SK-N-SH (cell line): ENCODE measurements at regions not wholly inside any gene's neighbourhood (a gene's known extent, or its start where the extent isn't known, plus 50 kb on each side); places are given as distances from the start of the nearest gene placed in this dataset.

Experiments used
- CHD2 ChIP-seq: fragments of 150-350 bp; IDR thresholded peaks from 2 replicates; pipeline ENCODE4 v1.6.1; 2018; ENCODE audit warnings: low read length; ENCODE audit not compliant: partially characterized antibody
- FOSL2 ChIP-seq: IDR thresholded peaks from 2 replicates; pipeline ENCODE4 v1.4.0; 2012; ENCODE audit warnings: low read depth, mild to moderate bottlenecking, moderate library complexity, borderline replicate concordance
- SIN3A ChIP-seq: IDR thresholded peaks from 2 replicates; pipeline ENCODE4 v1.6.1; 2012; ENCODE audit warnings: low read depth, mild to moderate bottlenecking, low read length, moderate library complexity, borderline replicate concordance
- TEAD4 ChIP-seq: IDR thresholded peaks from 2 replicates; pipeline ENCODE4 v1.4.0; 2012; ENCODE audit warnings: mild to moderate bottlenecking, borderline replicate concordance; ENCODE audit not compliant: insufficient read depth
- YY1 ChIP-seq: IDR thresholded peaks from 2 replicates; pipeline ENCODE4 v1.4.0; 2012; ENCODE audit warnings: low read depth, mild to moderate bottlenecking
- TF ChIP-seq, protein P1 (sequence below): fragments of 200-600 bp; sonication (generic); IDR thresholded peaks from 2 replicates; pipeline ENCODE4 v1.6.1; 2017; ENCODE audit warnings: antibody characterized with exemption, mild to moderate bottlenecking, moderate library complexity
- TF ChIP-seq, protein P2 (sequence below): IDR thresholded peaks from 2 replicates; pipeline ENCODE4 v1.6.1; 2012; ENCODE audit warnings: mild to moderate bottlenecking, low read depth, low read length, moderate library complexity
- TF ChIP-seq, protein P3 (sequence below): fragments of 150-350 bp; IDR thresholded peaks from 2 replicates; pipeline ENCODE4 v1.6.1; 2017; ENCODE audit warnings: antibody characterized with exemption, low read length, low read depth, borderline replicate concordance

DNA sequence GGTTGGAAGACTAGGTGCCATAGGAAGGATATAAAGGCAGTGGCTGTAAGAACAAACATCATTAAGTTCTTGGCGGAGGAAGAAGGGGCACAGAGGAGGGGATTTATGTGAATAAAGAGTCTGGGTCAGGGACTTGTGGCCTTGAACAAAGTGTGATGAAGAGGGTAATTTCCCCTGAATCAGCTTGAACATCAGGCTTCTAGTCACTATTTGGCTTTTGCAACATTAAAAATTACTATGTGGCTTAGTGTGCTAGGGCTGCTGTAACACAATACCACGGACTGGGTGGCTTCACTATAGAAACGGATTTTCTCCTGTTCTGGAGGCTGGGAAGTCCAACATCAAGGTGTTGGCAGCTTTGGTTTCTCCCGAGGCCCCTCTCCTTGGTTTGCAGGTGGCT lies 70.5 kb upstream of the CNIH3 start:
- no peak for TF ChIP-seq FOSL2
- no peak for TF ChIP-seq SIN3A
- TF ChIP-seq, protein P1, sequence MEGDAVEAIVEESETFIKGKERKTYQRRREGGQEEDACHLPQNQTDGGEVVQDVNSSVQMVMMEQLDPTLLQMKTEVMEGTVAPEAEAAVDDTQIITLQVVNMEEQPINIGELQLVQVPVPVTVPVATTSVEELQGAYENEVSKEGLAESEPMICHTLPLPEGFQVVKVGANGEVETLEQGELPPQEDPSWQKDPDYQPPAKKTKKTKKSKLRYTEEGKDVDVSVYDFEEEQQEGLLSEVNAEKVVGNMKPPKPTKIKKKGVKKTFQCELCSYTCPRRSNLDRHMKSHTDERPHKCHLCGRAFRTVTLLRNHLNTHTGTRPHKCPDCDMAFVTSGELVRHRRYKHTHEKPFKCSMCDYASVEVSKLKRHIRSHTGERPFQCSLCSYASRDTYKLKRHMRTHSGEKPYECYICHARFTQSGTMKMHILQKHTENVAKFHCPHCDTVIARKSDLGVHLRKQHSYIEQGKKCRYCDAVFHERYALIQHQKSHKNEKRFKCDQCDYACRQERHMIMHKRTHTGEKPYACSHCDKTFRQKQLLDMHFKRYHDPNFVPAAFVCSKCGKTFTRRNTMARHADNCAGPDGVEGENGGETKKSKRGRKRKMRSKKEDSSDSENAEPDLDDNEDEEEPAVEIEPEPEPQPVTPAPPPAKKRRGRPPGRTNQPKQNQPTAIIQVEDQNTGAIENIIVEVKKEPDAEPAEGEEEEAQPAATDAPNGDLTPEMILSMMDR: no peak
- TF ChIP-seq, protein P2, sequence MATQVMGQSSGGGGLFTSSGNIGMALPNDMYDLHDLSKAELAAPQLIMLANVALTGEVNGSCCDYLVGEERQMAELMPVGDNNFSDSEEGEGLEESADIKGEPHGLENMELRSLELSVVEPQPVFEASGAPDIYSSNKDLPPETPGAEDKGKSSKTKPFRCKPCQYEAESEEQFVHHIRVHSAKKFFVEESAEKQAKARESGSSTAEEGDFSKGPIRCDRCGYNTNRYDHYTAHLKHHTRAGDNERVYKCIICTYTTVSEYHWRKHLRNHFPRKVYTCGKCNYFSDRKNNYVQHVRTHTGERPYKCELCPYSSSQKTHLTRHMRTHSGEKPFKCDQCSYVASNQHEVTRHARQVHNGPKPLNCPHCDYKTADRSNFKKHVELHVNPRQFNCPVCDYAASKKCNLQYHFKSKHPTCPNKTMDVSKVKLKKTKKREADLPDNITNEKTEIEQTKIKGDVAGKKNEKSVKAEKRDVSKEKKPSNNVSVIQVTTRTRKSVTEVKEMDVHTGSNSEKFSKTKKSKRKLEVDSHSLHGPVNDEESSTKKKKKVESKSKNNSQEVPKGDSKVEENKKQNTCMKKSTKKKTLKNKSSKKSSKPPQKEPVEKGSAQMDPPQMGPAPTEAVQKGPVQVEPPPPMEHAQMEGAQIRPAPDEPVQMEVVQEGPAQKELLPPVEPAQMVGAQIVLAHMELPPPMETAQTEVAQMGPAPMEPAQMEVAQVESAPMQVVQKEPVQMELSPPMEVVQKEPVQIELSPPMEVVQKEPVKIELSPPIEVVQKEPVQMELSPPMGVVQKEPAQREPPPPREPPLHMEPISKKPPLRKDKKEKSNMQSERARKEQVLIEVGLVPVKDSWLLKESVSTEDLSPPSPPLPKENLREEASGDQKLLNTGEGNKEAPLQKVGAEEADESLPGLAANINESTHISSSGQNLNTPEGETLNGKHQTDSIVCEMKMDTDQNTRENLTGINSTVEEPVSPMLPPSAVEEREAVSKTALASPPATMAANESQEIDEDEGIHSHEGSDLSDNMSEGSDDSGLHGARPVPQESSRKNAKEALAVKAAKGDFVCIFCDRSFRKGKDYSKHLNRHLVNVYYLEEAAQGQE: no peak
- TF ChIP-seq CHD2: no peak
- no peak for TF ChIP-seq YY1
- TF ChIP-seq TEAD4: no peak
- TF ChIP-seq, protein P3, sequence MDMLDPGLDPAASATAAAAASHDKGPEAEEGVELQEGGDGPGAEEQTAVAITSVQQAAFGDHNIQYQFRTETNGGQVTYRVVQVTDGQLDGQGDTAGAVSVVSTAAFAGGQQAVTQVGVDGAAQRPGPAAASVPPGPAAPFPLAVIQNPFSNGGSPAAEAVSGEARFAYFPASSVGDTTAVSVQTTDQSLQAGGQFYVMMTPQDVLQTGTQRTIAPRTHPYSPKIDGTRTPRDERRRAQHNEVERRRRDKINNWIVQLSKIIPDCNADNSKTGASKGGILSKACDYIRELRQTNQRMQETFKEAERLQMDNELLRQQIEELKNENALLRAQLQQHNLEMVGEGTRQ: no peak
